Prostate gland (tissue), 2 donors: ENCODE measurements at regions not wholly inside any gene's neighbourhood (a gene's known extent, or its start where the extent isn't known, plus 50 kb on each side); places are given as distances from the start of the nearest gene placed in this dataset.

Source experiments
- POLR2A ChIP-seq: fragments of 450-650 bp; IDR thresholded peaks from one replicate; pipeline ENCODE4 v1.6.1; 2016; ENCODE audit warnings: antibody characterized with exemption, mild to moderate bottlenecking
- POLR2AphosphoS5 ChIP-seq: sonication (generic); formaldehyde crosslinking; IDR thresholded peaks from one replicate; pipeline ENCODE4 v1.6.1; 2017; ENCODE audit warnings: antibody characterized with exemption
- TF ChIP-seq, protein P1 (sequence below), 4 experiments: fragments of 200-600 bp in 2 of 4; fragments of 450-650 bp in 2 of 4; sonication (generic) in 2 of 4; IDR thresholded peaks; 1 replicate in 3 of 4; 2 replicates in 1 of 4; pipeline ENCODE4 v1.5.1; 2016 to 2019; ENCODE audit warnings: antibody characterized with exemption in 4 of 4, mild to moderate bottlenecking in 2 of 4, moderate library complexity in 2 of 4

DNA sequence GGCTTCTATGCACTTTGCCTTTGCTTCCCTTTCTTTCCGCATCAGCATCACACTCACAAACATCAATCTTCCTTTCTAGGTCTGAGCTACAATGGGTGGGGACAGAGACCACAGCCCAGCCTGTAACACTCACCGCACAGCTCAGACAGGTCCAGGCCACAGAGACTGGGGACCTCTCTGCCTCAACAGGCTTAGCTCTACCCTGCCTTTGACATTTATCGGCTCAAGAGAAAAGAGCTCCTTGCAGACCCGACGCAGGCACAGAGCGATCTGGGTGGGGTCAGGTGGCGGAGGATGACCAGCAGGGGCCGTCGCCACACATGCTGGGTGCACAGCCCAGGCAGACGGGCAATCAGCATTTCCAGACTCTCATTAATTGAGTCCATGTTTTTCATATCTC lies 837.3 kb downstream of the TBC1D22A start:
- no peak for TF ChIP-seq POLR2AphosphoS5
- TF ChIP-seq, protein P1, sequence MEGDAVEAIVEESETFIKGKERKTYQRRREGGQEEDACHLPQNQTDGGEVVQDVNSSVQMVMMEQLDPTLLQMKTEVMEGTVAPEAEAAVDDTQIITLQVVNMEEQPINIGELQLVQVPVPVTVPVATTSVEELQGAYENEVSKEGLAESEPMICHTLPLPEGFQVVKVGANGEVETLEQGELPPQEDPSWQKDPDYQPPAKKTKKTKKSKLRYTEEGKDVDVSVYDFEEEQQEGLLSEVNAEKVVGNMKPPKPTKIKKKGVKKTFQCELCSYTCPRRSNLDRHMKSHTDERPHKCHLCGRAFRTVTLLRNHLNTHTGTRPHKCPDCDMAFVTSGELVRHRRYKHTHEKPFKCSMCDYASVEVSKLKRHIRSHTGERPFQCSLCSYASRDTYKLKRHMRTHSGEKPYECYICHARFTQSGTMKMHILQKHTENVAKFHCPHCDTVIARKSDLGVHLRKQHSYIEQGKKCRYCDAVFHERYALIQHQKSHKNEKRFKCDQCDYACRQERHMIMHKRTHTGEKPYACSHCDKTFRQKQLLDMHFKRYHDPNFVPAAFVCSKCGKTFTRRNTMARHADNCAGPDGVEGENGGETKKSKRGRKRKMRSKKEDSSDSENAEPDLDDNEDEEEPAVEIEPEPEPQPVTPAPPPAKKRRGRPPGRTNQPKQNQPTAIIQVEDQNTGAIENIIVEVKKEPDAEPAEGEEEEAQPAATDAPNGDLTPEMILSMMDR (IDR thresholded peaks at IDR 0.05) = no peak
- TF ChIP-seq POLR2A = no peak
